Hepatocyte (in vitro differentiated cells): ENCODE measurements at regions not wholly inside any gene's neighbourhood (a gene's known extent, or its start where the extent isn't known, plus 50 kb on each side); places are given as distances from the start of the nearest gene placed in this dataset.

ENCODE experiments used
- DNase-seq: peaks from one replicate; pipeline ENCODE4 v3.0.0-alpha.2; 2016; ENCODE audit warnings: low spot score
- H2AFZ ChIP-seq: fragments of 200-600 bp; sonication (generic); 2 replicates; pipeline ENCODE4 v1.6.0; 2016; ENCODE audit warnings: antibody characterized with exemption, mild to moderate bottlenecking
- H3K27ac ChIP-seq: fragments of 200-600 bp; sonication (generic); 2 replicates; pipeline ENCODE4 v1.5.1; 2016; ENCODE audit warnings: mild to moderate bottlenecking
- H3K27me3 ChIP-seq: fragments of 200-600 bp; sonication (generic); 2 replicates; pipeline ENCODE4 v1.6.1; 2016
- H3K36me3 ChIP-seq: fragments of 200-600 bp; sonication (generic); replicated peaks from 2 replicates; pipeline ENCODE4 v1.5.1; 2016; ENCODE audit warnings: low read depth; ENCODE audit not compliant: insufficient read depth
- H3K4me1 ChIP-seq: fragments of 200-600 bp; sonication (generic); 2 replicates; pipeline ENCODE4 v1.5.1; 2016; ENCODE audit warnings: mild to moderate bottlenecking, moderate library complexity; ENCODE audit not compliant: insufficient read depth
- H3K4me2 ChIP-seq: fragments of 200-600 bp; sonication (generic); 2 replicates; pipeline ENCODE4 v1.6.0; 2016
- H3K4me3 ChIP-seq: fragments of 200-600 bp; sonication (generic); 2 replicates; pipeline ENCODE4 v1.5.1; 2016; ENCODE audit warnings: mild to moderate bottlenecking
- H3K79me2 ChIP-seq: fragments of 200-600 bp; sonication (generic); 2 replicates; pipeline ENCODE4 v1.6.0; 2017; ENCODE audit warnings: mild to moderate bottlenecking
- H3K9me2 ChIP-seq: fragments of 200-600 bp; sonication (generic); replicated peaks from 2 replicates; pipeline ENCODE4 v1.6.0; 2017; ENCODE audit warnings: mild to moderate bottlenecking; ENCODE audit not compliant: insufficient read depth
- H3K9me3 ChIP-seq: fragments of 200-600 bp; sonication (generic); 2 replicates; pipeline ENCODE4 v1.5.1; 2016; ENCODE audit warnings: low read depth, mild to moderate bottlenecking
- H4K20me1 ChIP-seq: fragments of 200-600 bp; sonication (generic); 2 replicates; pipeline ENCODE4 v1.6.0; 2016; ENCODE audit warnings: mild to moderate bottlenecking; ENCODE audit not compliant: insufficient read depth, poor library complexity, severe bottlenecking
- EZH2 ChIP-seq: fragments of 200-600 bp; sonication (generic); IDR thresholded peaks from 2 replicates; pipeline ENCODE4 v1.6.1; 2016; ENCODE audit warnings: antibody characterized with exemption, mild to moderate bottlenecking, borderline replicate concordance
- EZH2phosphoT487 ChIP-seq: fragments of 200-600 bp; sonication (generic); IDR thresholded peaks from one replicate; pipeline ENCODE4 v1.6.1; 2018; ENCODE audit warnings: antibody characterized with exemption, mild to moderate bottlenecking, low read depth, moderate library complexity; ENCODE audit not compliant: unreplicated experiment, severe bottlenecking
- WGBS: methylation state at CpG from one replicate; pipeline ENCODE4 v1.1.6; 2016; ENCODE audit warnings: low lambda C conversion rate; ENCODE audit errors: missing lambda C conversion rate; 5-methylcytosine and 5-hydroxymethylcytosine counted together
- TF ChIP-seq, protein P1 (sequence below): fragments of 200-600 bp; sonication (generic); IDR thresholded peaks from 2 replicates; pipeline ENCODE4 v1.5.1; 2016; ENCODE audit warnings: antibody characterized with exemption, mild to moderate bottlenecking; ENCODE audit not compliant: poor library complexity

DNA sequence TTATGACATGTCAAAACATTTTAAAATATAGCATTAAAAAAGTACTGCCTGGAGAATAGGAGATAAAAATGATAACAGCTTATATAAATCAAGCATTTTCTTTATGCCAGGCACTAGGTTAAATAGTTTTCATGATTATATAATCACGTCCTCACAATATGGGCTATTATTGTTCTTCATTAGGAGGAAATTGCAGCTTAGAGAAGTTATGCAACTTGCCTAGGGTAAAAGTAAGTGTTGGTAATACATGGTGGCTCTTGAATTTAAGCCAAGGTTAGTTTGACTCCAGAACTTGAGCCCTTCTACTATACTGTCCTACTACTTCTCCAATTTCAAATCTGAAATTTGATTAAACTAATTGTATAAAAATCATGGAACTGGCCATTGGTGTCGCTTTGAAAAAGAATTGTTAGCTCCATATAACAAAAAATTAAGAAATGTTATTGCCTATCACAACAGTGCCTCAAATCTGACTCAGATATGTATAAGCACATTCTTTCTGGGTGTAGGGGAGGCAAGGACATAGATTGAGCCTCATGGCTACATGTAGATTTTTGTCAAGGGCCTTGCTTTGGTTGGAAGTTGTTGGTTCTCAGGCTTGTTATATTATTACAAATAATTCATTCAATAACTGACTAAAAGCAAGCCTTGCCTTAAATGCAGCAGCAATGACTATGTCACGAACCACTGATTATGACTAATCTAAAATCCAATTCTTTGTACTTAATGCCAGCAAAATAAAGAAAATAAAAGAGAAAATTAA is 223.5 kb upstream of the DAB2 start:
- Histone ChIP-seq H3K27me3 (no peaks in the 10 kb centered on the region), H3K9me3 (no peaks in the 10 kb centered on the region), H3K79me2 (no peaks in the 10 kb centered on the region), H2AFZ (no peak overlapping the region), H3K9me2 (no peaks in the 10 kb centered on the region), H3K36me3 (no peaks in the 10 kb centered on the region), H3K4me1 (no peaks in the 10 kb centered on the region), H3K27ac (no peak overlapping the region), H3K4me3 (no peak overlapping the region), H4K20me1 (no peaks in the 10 kb centered on the region), H3K4me2 (no peak overlapping the region)
- no peak for DNase-seq
- 89% methylated on average over 3 of the region's 3 CpGs for WGBS
- TF ChIP-seq, protein P1, sequence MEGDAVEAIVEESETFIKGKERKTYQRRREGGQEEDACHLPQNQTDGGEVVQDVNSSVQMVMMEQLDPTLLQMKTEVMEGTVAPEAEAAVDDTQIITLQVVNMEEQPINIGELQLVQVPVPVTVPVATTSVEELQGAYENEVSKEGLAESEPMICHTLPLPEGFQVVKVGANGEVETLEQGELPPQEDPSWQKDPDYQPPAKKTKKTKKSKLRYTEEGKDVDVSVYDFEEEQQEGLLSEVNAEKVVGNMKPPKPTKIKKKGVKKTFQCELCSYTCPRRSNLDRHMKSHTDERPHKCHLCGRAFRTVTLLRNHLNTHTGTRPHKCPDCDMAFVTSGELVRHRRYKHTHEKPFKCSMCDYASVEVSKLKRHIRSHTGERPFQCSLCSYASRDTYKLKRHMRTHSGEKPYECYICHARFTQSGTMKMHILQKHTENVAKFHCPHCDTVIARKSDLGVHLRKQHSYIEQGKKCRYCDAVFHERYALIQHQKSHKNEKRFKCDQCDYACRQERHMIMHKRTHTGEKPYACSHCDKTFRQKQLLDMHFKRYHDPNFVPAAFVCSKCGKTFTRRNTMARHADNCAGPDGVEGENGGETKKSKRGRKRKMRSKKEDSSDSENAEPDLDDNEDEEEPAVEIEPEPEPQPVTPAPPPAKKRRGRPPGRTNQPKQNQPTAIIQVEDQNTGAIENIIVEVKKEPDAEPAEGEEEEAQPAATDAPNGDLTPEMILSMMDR = no peak
- TF ChIP-seq EZH2phosphoT487 (no peak), EZH2 (no peak)

DNA sequence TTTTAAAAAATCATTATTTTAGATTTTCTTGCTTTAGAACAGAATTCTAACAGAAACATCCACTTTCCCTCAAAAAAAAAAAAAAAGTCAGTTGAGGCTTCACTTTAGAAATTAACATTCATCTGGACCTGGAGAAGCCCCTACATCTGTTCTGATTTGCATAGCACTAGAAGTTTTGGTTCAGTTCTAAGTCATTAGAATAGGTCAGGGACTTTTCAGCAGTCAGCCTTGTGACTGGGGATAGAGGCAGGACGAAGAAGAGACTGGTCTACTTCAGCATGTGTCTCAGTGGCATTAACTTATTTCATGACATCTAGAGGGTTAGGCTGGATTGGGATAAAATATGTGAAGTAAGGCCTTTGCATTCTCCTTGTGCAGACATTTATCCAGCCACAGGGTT is 215.8 kb upstream of the DAB2 start:
- Histone ChIP-seq H3K9me3 (no peaks in the 10 kb centered on the region), H3K4me1 (no peaks in the 10 kb centered on the region), H3K4me3 (no peak overlapping the region), H3K79me2 (no peaks in the 10 kb centered on the region), H3K27ac (no peak overlapping the region), H3K27me3 (no peaks in the 10 kb centered on the region), H3K9me2 (no peaks in the 10 kb centered on the region), H4K20me1 (no peaks in the 10 kb centered on the region), H3K36me3 (no peaks in the 10 kb centered on the region), H2AFZ (no peak overlapping the region), H3K4me2 (no peak overlapping the region)
- 85% methylated on average over 1 of the region's 1 CpG for WGBS
- no peak for DNase-seq
- TF ChIP-seq, protein P1 = no peak
- TF ChIP-seq EZH2 (no peak), EZH2phosphoT487 (no peak)

DNA sequence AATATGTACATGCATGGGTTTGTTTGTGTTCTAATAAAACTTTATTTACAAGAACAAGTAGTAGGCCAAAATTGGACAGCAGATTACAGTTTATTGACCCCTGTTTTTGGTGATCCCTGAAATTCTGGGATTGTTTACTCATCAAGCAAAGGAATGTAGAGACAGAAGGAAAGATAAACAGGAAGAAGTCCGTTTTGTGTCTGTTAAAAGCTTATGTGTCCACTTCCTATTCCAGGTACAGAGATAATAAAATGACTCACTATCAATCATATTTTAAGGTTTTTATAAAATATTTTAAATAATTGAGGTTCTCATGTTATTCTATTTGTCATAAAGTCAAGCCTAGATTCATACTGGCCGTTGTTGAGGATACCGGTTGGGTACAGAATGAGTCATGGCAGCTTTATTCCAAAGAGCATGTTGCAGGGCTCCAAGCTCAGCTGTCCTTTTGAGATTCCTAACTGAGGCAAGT is 214.9 kb upstream of the DAB2 start:
- Histone ChIP-seq H4K20me1 (no peaks in the 10 kb centered on the region), H3K36me3 (no peaks in the 10 kb centered on the region), H3K27me3 (no peaks in the 10 kb centered on the region), H3K4me2 (no peak overlapping the region), H3K4me1 (no peaks in the 10 kb centered on the region), H3K4me3 (no peak overlapping the region), H3K9me2 (no peaks in the 10 kb centered on the region), H3K79me2 (no peaks in the 10 kb centered on the region), H3K27ac (no peak overlapping the region), H2AFZ (no peak overlapping the region), H3K9me3 (no peaks in the 10 kb centered on the region)
- TF ChIP-seq, protein P1 = no peak
- TF ChIP-seq EZH2 (no peak), EZH2phosphoT487 (no peak)
- no peak for DNase-seq
- WGBS = 72% methylated on average over 3 of the region's 3 CpGs
